Nephron progenitor cell (in vitro differentiated cells): ENCODE measurements at regions not wholly inside any gene's neighbourhood (a gene's known extent, or its start where the extent isn't known, plus 50 kb on each side); places are given as distances from the start of the nearest gene placed in this dataset.

ENCODE experiments used
- DNase-seq: peaks from one replicate; pipeline ENCODE4 v3.0.0; 2021
- H3K27ac Mint-ChIP-seq: 2 replicates; pipeline ENCODE4 v1.8.0; 2021; ENCODE audit warnings: mild to moderate bottlenecking, moderate library complexity, mixed read lengths
- H3K27me3 Mint-ChIP-seq: 2 replicates; pipeline ENCODE4 v1.8.0; 2021; ENCODE audit warnings: mild to moderate bottlenecking, low read depth, mixed read lengths; ENCODE audit not compliant: poor library complexity
- H3K36me3 Mint-ChIP-seq: 2 replicates; pipeline ENCODE4 v1.8.0; 2021; ENCODE audit warnings: low read depth, mixed read lengths
- H3K4me1 Mint-ChIP-seq: 2 replicates; pipeline ENCODE4 v1.8.0; 2021; ENCODE audit warnings: mixed read lengths
- H3K4me3 Mint-ChIP-seq: 2 replicates; pipeline ENCODE4 v1.8.0; 2021; ENCODE audit warnings: mild to moderate bottlenecking, moderate library complexity, mixed read lengths
- H3K9me3 Mint-ChIP-seq: 2 replicates; pipeline ENCODE4 v1.8.0; 2021; ENCODE audit warnings: mild to moderate bottlenecking, moderate library complexity, mixed read lengths
- CTCF ChIP-seq: fragments of 200-600 bp; sonication (generic); IDR thresholded peaks from 2 replicates; pipeline ENCODE4 v1.5.0; 2021; ENCODE audit warnings: antibody characterized with exemption

DNA sequence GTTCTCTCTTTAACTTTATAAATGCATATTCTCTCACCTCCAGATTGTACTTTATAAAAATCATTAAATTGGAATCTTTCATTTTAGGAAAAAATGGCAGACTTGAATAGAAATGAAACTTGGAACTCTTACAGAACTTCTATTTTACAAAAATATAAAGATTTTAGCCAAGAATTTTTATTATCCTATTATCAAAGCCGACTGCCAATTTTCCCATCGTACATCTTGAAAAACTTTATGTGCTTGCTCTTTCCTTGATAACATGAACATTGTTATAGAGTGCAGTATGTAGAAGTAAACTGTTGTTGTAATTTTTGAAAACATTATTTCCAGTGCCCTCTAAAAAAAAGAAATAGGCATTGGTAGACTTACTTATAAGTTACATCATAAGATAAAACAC lies 475.7 kb upstream of the REG3G start:
- Mint-ChIP-seq H3K36me3 (no peaks in the 10 kb centered on the region), H3K9me3 (no peaks in the 10 kb centered on the region), H3K4me1 (no peaks in the 10 kb centered on the region), H3K27ac (no peak overlapping the region), H3K4me3 (no peak overlapping the region), H3K27me3 (no peaks in the 10 kb centered on the region)
- no peak for DNase-seq
- no peak for TF ChIP-seq CTCF

DNA sequence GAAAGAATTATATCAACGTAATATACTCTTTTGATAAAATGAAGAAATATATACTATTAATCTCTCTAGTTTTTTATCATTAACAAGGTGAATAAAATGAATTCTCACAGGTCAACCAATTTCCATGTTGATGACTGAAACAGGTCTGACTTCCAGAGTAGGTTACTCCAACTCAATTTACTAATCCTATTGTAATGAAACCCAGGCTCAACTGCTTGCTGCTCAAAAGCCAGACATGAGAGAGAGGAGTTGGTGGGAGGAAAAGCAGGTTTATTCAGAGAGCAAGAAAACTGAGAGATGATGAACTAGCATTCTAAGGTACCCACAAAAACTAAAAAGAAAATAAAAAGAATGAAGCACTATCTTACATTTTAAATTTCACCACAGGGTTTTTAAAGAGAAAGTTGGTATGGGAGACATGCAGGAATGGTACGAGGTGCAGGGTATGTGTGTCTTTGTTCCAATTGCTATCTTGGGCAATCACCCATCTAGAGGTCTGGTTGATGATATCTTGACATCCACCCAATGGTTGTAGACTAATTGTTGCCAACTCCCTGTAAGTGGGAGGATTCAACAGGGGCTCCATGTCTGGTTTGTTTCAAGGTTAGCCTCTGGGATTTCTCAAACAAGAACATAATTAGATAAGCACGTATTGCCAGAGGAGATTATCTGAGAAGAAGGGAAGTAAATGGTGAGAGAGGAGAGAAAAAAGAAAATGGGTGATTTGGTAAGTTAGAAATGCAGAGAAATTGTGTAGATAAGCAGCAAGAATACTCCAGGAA lies 471.4 kb upstream of the REG3G start:
- H3K27me3 Mint-ChIP-seq: no peaks in the 10 kb centered on the region
- H3K4me1 Mint-ChIP-seq: no peaks in the 10 kb centered on the region
- H3K27ac Mint-ChIP-seq: no peak overlapping the region
- H3K36me3 Mint-ChIP-seq: no peaks in the 10 kb centered on the region
- no peak overlapping the region for H3K4me3 Mint-ChIP-seq
- DNase-seq: no peak
- no peak for TF ChIP-seq CTCF
- peaks cover 14% of the 10 kb centered on the region for H3K9me3 Mint-ChIP-seq

GRCh38 chr2:78561876-78562275 lies 463.6 kb upstream of the REG3G start:
- Mint-ChIP-seq H3K4me3 (no peak overlapping the region), H3K36me3 (no peaks in the 10 kb centered on the region), H3K27ac (no peak overlapping the region), H3K4me1 (no peaks in the 10 kb centered on the region), H3K27me3 (no peaks in the 10 kb centered on the region), H3K9me3 (peaks cover under 1% of the 10 kb centered on the region)
- DNase-seq: no peak
- TF ChIP-seq CTCF: no peak

- no peak for TF ChIP-seq CTCF
- H3K4me3 Mint-ChIP-seq: no peak overlapping the region
- H3K4me1 Mint-ChIP-seq: no peaks in the 10 kb centered on the region
- H3K27ac Mint-ChIP-seq: no peak overlapping the region
- H3K36me3 Mint-ChIP-seq: no peaks in the 10 kb centered on the region
- no peaks in the 10 kb centered on the region for H3K27me3 Mint-ChIP-seq
- H3K9me3 Mint-ChIP-seq: no peaks in the 10 kb centered on the region
- DNase-seq: no peak
Observed at GRCh38 chr2:78564666-78565065, 460.8 kb upstream of the REG3G start.

GRCh38 chr2:78568782-78569373 lies 456.6 kb upstream of the REG3G start:
- Mint-ChIP-seq H3K27me3 (no peaks in the 10 kb centered on the region), H3K9me3 (no peaks in the 10 kb centered on the region), H3K4me3 (no peak overlapping the region), H3K4me1 (no peaks in the 10 kb centered on the region), H3K27ac (no peak overlapping the region), H3K36me3 (no peaks in the 10 kb centered on the region)
- no peak for TF ChIP-seq CTCF
- no peak for DNase-seq

- no peak for TF ChIP-seq CTCF
- DNase-seq: no peak
- Mint-ChIP-seq H3K27ac (no peak overlapping the region), H3K27me3 (no peaks in the 10 kb centered on the region), H3K9me3 (no peaks in the 10 kb centered on the region), H3K36me3 (no peaks in the 10 kb centered on the region), H3K4me1 (no peaks in the 10 kb centered on the region), H3K4me3 (no peak overlapping the region)
Observed at GRCh38 chr2:78576409-78576808, 449.1 kb upstream of the REG3G start.
